Activated T-helper 1 cell treated with anti-CD3 and anti-CD28 coated beads, Interleukin-12 subunit alpha, Interleukin-12 subunit beta, Interleukin-2, Interleukin-4 antibody, amounts not matched to agents 30 ng/mL and 10 ng/mL and 1 ng/mL, durations not matched to agents 14 hours and 24 hours and 36 hours (primary cell): ENCODE measurements at regions not wholly inside any gene's neighbourhood (a gene's known extent, or its start where the extent isn't known, plus 50 kb on each side); places are given as distances from the start of the nearest gene placed in this dataset.

Experiments used
- DNase-seq: peaks from one replicate; pipeline ENCODE4 v3.0.0; 2021; ENCODE audit warnings: low spot score
- H3K27ac Mint-ChIP-seq: one replicate; pipeline ENCODE4 v1.8.0; 2021; ENCODE audit warnings: mild to moderate bottlenecking, mixed read lengths
- H3K27me3 Mint-ChIP-seq: one replicate; pipeline ENCODE4 v1.8.0; 2022; ENCODE audit warnings: mild to moderate bottlenecking, moderate library complexity, mixed read lengths; ENCODE audit not compliant: insufficient read depth
- H3K36me3 Mint-ChIP-seq: one replicate; pipeline ENCODE4 v1.8.0; 2021; ENCODE audit warnings: low read depth, mixed read lengths
- H3K4me1 Mint-ChIP-seq: one replicate; pipeline ENCODE4 v1.8.0; 2021; ENCODE audit warnings: low read depth, mixed read lengths
- H3K4me3 Mint-ChIP-seq: one replicate; pipeline ENCODE4 v1.8.0; 2021; ENCODE audit warnings: mild to moderate bottlenecking, moderate library complexity, mixed read lengths
- H3K9me3 Mint-ChIP-seq: one replicate; pipeline ENCODE4 v1.8.0; 2021; ENCODE audit warnings: mixed read lengths
- intact Hi-C: fragments of 100-400 bp; cut with micrococcal nuclease; formaldehyde crosslinking; loops from one replicate; pipeline ENCODE4 v1.15.1; 2024

- Mint-ChIP-seq H3K9me3 (peaks cover 26% of the 10 kb centered on the region), H3K27ac (no peak overlapping the region), H3K36me3 (no peaks in the 10 kb centered on the region), H3K4me1 (no peaks in the 10 kb centered on the region), H3K27me3 (no peaks in the 10 kb centered on the region), H3K4me3 (no peak overlapping the region)
- DNase-seq, result no peak
- intact Hi-C loops, result no loop called here
Observed at GRCh38 chr13:22422712-22423111, 751.8 kb downstream of the FGF9 start.

- peaks cover 26% of the 10 kb centered on the region for H3K9me3 Mint-ChIP-seq
- no peak for DNase-seq
- intact Hi-C loops, result no loop called here
- no peaks in the 10 kb centered on the region for H3K4me1 Mint-ChIP-seq
- no peak overlapping the region for H3K4me3 Mint-ChIP-seq
- H3K27me3 Mint-ChIP-seq, result no peaks in the 10 kb centered on the region
- peak overlapping the region; percentile 10 for H3K27ac Mint-ChIP-seq
- H3K36me3 Mint-ChIP-seq, result no peaks in the 10 kb centered on the region
Observed at GRCh38 chr13:22423261-22423660, 752.4 kb downstream of the FGF9 start.

- intact Hi-C loops, result no loop called here
- no peak for DNase-seq
- Mint-ChIP-seq H3K36me3 (no peaks in the 10 kb centered on the region), H3K27me3 (no peaks in the 10 kb centered on the region), H3K4me3 (no peak overlapping the region), H3K27ac (no peak overlapping the region), H3K4me1 (no peaks in the 10 kb centered on the region), H3K9me3 (peaks cover 20% of the 10 kb centered on the region)
Observed at GRCh38 chr13:22425087-22425486, 754.2 kb downstream of the FGF9 start.

GRCh38 chr13:22427066-22427465 is 753.7 kb upstream of the SGCG start:
- no peak overlapping the region for H3K27ac Mint-ChIP-seq
- H3K36me3 Mint-ChIP-seq, result no peaks in the 10 kb centered on the region
- H3K9me3 Mint-ChIP-seq, result peaks cover 22% of the 10 kb centered on the region
- no peak for DNase-seq
- H3K4me1 Mint-ChIP-seq, result no peaks in the 10 kb centered on the region
- intact Hi-C loops, result no loop called here
- H3K27me3 Mint-ChIP-seq, result no peaks in the 10 kb centered on the region
- no peak overlapping the region for H3K4me3 Mint-ChIP-seq

GRCh38 chr13:22427783-22428182 is 753.0 kb upstream of the SGCG start:
- intact Hi-C loops, result no loop called here
- H3K9me3 Mint-ChIP-seq, result peaks cover 26% of the 10 kb centered on the region
- DNase-seq, result no peak
- no peaks in the 10 kb centered on the region for H3K27me3 Mint-ChIP-seq
- no peaks in the 10 kb centered on the region for H3K4me1 Mint-ChIP-seq
- H3K36me3 Mint-ChIP-seq, result no peaks in the 10 kb centered on the region
- H3K27ac Mint-ChIP-seq, result no peak overlapping the region
- no peak overlapping the region for H3K4me3 Mint-ChIP-seq

GRCh38 chr13:22428188-22428828 is 752.5 kb upstream of the SGCG start:
- H3K4me1 Mint-ChIP-seq, result no peaks in the 10 kb centered on the region
- H3K9me3 Mint-ChIP-seq, result peaks cover 27% of the 10 kb centered on the region
- DNase-seq, result no peak
- intact Hi-C loops, result no loop called here
- no peaks in the 10 kb centered on the region for H3K27me3 Mint-ChIP-seq
- H3K36me3 Mint-ChIP-seq, result no peaks in the 10 kb centered on the region
- H3K4me3 Mint-ChIP-seq, result no peak overlapping the region
- no peak overlapping the region for H3K27ac Mint-ChIP-seq

- intact Hi-C loops, result no loop called here
- DNase-seq, result no peak
- Mint-ChIP-seq H3K27ac (no peak overlapping the region), H3K36me3 (no peaks in the 10 kb centered on the region), H3K27me3 (no peaks in the 10 kb centered on the region), H3K4me1 (peaks cover 3% of the 10 kb centered on the region), H3K9me3 (peaks cover 13% of the 10 kb centered on the region), H3K4me3 (no peak overlapping the region)
Observed at GRCh38 chr13:22432690-22433089, 748.1 kb upstream of the SGCG start.

GRCh38 chr13:22447132-22447886 is 733.5 kb upstream of the SGCG start:
- no peak overlapping the region for H3K27ac Mint-ChIP-seq
- H3K9me3 Mint-ChIP-seq, result peaks cover 8% of the 10 kb centered on the region
- H3K4me3 Mint-ChIP-seq, result no peak overlapping the region
- DNase-seq, result no peak
- H3K4me1 Mint-ChIP-seq, result no peaks in the 10 kb centered on the region
- H3K27me3 Mint-ChIP-seq, result no peaks in the 10 kb centered on the region
- intact Hi-C loops, result no loop called here
- H3K36me3 Mint-ChIP-seq, result no peaks in the 10 kb centered on the region

- DNase-seq, result no peak
- H3K9me3 Mint-ChIP-seq, result peaks cover 8% of the 10 kb centered on the region
- no peak overlapping the region for H3K4me3 Mint-ChIP-seq
- H3K27ac Mint-ChIP-seq, result no peak overlapping the region
- no peaks in the 10 kb centered on the region for H3K27me3 Mint-ChIP-seq
- H3K4me1 Mint-ChIP-seq, result no peaks in the 10 kb centered on the region
- intact Hi-C loops, result no loop called here
- H3K36me3 Mint-ChIP-seq, result no peaks in the 10 kb centered on the region
Observed at GRCh38 chr13:22449251-22449650, 731.5 kb upstream of the SGCG start.

- no peak for DNase-seq
- intact Hi-C loops, result no loop called here
- Mint-ChIP-seq H3K4me1 (no peaks in the 10 kb centered on the region), H3K4me3 (no peak overlapping the region), H3K27ac (no peak overlapping the region), H3K9me3 (peaks cover 5% of the 10 kb centered on the region), H3K36me3 (no peaks in the 10 kb centered on the region), H3K27me3 (no peaks in the 10 kb centered on the region)
Observed at GRCh38 chr13:22451327-22451741, 729.4 kb upstream of the SGCG start.

GRCh38 chr13:22454586-22454985 is 726.2 kb upstream of the SGCG start:
- no peak overlapping the region for H3K4me3 Mint-ChIP-seq
- H3K36me3 Mint-ChIP-seq, result no peaks in the 10 kb centered on the region
- DNase-seq, result no peak
- H3K9me3 Mint-ChIP-seq, result no peaks in the 10 kb centered on the region
- no peaks in the 10 kb centered on the region for H3K27me3 Mint-ChIP-seq
- H3K4me1 Mint-ChIP-seq, result no peaks in the 10 kb centered on the region
- intact Hi-C loops, result no loop called here
- no peak overlapping the region for H3K27ac Mint-ChIP-seq

- H3K36me3 Mint-ChIP-seq, result no peaks in the 10 kb centered on the region
- H3K9me3 Mint-ChIP-seq, result no peaks in the 10 kb centered on the region
- intact Hi-C loops, result no loop called here
- H3K27me3 Mint-ChIP-seq, result no peaks in the 10 kb centered on the region
- no peak for DNase-seq
- no peak overlapping the region for H3K27ac Mint-ChIP-seq
- no peak overlapping the region for H3K4me3 Mint-ChIP-seq
- no peaks in the 10 kb centered on the region for H3K4me1 Mint-ChIP-seq
Observed at GRCh38 chr13:22455036-22455435, 725.7 kb upstream of the SGCG start.

GRCh38 chr13:22461854-22462490 is 718.8 kb upstream of the SGCG start:
- Mint-ChIP-seq H3K4me1 (no peaks in the 10 kb centered on the region), H3K27me3 (no peaks in the 10 kb centered on the region), H3K27ac (no peak overlapping the region), H3K36me3 (no peaks in the 10 kb centered on the region), H3K9me3 (peaks cover 2% of the 10 kb centered on the region), H3K4me3 (no peak overlapping the region)
- intact Hi-C loops, result no loop called here
- DNase-seq, result no peak
